Left cardiac atrium (tissue), 4 donors: ENCODE measurements at regions not wholly inside any gene's neighbourhood (a gene's known extent, or its start where the extent isn't known, plus 50 kb on each side); places are given as distances from the start of the nearest gene placed in this dataset.

Experiments used
- ATAC-seq, 2 donors: fragments of 200-7000 bp; cut with Tn5 transposase; one replicate each; pipeline ENCODE4 v1.9.1; 2020; ENCODE audit warnings: mild to moderate bottlenecking in 2 of 2, moderate library complexity in 2 of 2
- DNase-seq: peaks from one replicate; pipeline ENCODE4 v3.0.0-alpha.2; 2020
- intact Hi-C, 2 donors: fragments of 100-400 bp; cut with DNase I; formaldehyde crosslinking; loops; one replicate each; pipeline versions ENCODE4 v1.14.1 to v1.15.1; 2022 to 2023
- donor health status: DM: no; HTN: yes; CAD: no.
- donor health status: DM: no; HTN: yes; CAD: no; lungs with severe emphysema.
- donor health status: DM: yes; HTN: yes; CAD: no.
- donor health status: Dilated cardiomyopathy.

DNA sequence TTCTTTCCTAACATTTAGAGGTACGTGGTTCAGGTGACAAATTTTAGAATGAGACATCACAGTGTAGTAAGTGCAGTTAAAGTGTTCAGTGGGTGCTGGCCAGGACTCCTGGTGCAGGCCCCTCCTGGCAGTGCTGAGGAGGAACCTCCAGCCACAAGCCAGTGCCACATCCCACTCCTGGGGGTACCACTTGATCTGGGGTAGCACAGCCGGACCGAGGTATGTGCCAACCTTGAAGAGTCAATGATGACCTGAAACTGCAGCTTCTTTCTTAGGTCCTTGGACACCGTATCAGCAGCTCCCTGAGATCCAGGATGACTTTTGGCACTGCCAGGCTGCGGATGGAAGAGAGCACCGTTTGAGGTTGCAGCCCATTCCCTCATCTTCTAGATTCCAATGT lies 310.4 kb upstream of the IRX4 start:
- DNase-seq, result no peak
- ATAC-seq, result no peak
- intact Hi-C loops, result no loop called here

DNA sequence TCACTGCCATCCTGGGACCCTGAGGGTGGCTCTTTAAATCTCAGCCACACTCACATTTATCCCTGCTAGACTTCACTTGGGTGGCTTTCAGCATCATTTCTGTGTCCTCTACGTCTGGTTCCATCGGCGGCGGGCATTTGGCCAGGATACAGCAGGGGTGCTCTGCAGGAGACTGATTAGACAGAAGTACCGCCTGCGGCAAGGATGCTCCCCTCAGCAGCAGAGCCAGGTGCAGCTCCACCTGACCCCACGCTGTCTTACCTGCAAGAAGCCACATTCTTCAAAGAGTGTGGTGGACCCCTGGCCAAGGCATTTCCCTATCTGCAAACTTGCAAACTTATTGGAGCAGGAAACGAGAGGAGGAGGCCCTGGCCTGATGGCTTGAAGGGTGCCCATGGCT lies 309.8 kb upstream of the IRX4 start:
- DNase-seq (no peak), ATAC-seq (no peak)
- intact Hi-C loops, result no loop called here

DNA sequence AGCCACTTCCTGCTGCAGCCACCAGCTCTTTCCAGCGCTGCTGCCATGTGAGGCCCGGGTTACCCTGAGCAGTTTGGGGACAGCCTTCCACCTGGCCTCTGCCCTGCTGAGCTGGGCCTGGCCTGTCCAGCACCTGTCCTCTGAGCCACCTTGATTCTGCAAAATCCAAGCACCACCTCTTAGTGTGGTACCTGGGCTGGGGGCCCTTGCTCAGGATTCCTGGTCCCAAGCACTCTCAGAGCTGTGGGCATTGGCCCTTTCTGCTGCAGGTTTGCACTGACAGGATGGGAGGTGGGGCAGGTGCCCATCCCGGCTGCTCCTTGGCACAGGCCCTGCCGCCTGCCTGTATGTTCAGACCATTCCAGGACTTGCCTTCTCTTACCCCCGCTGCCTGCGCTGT lies 309.2 kb upstream of the IRX4 start:
- intact Hi-C loops, result no loop called here
- no peak for ATAC-seq
- no peak for DNase-seq

DNA sequence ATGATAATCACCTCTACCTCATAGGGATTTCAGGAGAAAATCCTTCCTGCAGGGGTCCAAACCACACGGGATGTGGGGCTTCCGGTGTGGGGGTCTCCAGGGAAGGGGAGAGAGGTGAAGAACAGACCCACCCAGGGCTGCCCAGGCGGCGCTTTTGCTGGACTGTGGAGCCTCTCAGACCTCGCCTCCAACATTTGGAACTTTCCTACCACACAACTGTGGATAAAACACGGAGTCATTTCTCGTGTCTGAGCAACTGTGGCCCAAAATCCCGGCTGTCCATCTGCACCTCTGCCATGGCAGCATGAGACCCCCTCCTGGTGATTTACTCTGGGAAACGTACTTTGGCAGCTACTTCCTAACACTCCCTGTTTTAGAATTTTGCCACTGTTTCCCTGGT lies 307.8 kb upstream of the IRX4 start:
- intact Hi-C loops, result no loop called here
- DNase-seq, result no peak
- ATAC-seq, result no peak

DNA sequence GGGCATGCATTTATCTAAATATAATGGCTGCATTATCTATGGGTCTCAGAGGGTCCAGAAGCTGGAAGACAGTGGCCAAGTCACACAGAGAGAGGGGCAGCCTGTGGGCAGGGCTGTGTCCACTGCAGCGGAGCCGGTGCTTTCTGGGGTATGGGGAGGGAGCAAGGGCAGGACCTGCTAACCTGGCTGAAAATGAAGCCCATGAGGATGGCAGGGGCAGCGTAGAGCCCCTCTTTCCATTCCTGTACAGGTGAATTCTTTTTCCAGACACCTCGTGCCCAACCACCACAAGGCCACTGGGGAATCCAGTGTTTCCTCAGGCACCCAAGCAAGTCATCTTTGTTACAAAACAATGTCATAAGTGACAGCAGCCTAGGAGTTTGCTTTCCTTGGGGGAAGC lies 305.9 kb upstream of the IRX4 start:
- intact Hi-C loops, result no loop called here
- ATAC-seq (no peak), DNase-seq (no peak)

DNA sequence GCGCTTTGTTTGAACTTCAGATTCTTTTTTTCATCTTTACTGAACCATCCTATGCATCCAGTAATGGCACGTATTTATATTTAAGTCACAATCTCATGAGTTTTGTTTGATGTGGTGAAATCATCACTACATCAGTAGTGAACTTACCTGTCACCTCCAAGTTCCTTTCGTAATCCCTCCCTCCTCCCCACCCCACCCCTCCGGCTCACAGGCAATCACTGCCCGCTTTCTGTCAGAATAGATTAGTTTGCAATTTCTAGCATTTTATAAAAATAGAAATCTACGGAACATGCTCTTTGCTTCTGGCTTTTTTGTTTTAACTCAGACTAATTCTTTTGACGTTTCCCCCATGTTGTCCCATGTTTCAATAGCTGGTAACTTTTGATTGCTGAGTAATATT lies 305.4 kb upstream of the IRX4 start:
- ATAC-seq (no peak), DNase-seq (no peak)
- intact Hi-C loops, result no loop called here

DNA sequence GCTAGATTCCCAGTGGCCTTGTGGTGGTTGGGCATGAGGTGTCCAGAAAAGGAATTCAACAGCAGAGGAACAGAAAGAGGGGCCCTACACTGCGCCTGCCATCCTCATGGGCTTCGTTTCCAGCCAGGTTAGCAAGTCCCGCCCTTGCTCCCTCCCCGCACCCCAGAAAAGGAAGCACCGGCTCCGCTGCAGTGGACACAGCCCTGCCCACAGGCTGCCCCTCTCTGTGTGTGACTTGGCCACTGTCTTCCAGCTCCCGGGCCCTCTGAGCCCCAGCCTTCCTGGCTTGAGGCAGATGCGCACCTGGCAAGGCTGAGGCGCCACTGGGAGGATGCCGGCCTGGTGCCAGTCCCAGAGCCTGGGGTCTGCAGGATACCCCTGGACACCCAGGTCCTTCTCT lies 305.0 kb upstream of the IRX4 start:
- no peak for DNase-seq
- ATAC-seq, result no peak
- intact Hi-C loops, result no loop called here

DNA sequence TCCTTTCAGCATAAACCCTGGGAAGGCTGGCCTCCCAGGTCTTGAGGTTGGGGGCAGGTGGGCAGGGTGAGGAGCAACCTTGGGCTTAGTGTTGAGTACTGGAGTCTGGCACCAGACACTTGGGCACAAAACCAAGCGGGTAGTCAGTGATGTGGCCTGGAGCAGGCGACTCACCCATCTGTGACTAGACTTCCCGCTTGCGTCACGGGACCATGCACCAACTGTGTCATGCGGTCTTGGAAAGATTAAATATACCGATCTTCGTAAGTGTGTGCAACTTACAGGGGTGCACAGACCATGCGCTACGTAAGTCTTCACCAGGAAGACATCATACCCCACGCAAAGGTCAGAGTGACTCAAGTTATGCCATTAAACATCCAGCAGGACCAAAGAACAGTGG lies 304.4 kb upstream of the IRX4 start:
- ATAC-seq, result no peak
- no peak for DNase-seq
- intact Hi-C loops, result no loop called here

DNA sequence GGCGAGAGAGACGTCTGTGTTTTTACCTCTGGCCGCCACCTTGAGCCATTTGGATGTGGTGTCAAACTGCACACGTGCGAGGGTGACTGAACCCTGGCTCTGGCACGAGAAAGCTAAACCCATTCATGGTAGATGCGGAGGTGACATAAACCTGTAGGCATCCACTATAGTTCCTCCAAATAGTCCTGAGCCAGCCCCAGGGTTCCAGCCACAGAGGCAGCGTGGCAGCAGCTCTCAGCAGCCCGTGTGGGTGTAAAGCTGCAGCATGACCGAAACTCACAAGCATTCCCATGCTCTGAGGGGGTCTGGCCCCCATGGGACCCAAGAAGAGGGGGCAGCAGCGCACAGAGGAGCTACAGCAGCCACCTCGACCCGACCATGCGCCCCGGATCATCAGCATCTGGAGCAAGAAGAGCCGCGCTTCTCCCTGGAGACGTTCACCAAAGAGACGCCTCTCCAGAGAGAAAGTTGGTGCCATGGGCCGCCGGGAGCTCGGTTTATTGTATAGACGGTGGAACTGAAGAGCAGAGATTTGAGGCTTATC lies 303.8 kb upstream of the IRX4 start:
- ATAC-seq (no peak), DNase-seq (no peak)
- intact Hi-C loops, result no loop called here

DNA sequence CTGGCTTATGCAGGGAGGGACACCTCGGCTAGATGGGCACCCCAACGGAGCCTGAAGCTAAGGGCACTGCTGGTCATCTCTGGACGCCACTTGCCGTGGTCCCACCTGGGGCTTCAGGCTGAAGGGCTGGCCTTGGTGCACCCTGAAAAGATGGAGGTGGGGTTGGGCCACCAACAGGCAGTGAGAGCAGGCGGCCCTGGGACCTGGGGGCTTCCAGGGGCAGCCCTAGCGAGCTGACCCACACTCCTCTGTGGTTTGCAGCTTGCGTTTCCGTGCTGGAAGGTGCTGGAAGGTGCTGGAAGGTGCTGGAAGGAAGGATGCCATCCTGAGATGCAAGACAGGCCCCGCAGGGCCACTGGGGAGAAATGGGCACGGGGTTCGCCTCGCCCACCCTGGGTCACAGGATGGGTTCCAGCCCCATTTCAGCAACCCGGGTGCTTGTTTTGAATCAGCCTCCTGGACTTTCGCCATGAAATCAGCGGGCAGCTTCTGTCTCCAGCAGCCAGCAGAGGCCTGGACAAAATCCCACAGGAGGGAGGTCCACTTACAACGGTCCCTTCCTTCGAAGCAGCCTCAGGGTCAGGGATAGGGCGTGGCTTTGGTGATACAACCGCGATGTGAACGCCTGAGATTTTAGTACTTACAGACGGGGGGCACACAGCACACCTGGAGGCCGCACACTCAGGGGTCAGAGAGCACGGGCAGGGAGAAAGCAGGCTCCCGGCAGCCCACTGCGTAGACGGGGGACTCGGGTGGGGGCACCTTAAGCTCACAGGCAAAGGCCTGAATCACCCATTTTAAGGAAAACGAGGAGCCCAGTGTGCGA lies 303.1 kb upstream of the IRX4 start:
- DNase-seq (no peak), ATAC-seq (no peak)
- intact Hi-C loops, result no loop called here

DNA sequence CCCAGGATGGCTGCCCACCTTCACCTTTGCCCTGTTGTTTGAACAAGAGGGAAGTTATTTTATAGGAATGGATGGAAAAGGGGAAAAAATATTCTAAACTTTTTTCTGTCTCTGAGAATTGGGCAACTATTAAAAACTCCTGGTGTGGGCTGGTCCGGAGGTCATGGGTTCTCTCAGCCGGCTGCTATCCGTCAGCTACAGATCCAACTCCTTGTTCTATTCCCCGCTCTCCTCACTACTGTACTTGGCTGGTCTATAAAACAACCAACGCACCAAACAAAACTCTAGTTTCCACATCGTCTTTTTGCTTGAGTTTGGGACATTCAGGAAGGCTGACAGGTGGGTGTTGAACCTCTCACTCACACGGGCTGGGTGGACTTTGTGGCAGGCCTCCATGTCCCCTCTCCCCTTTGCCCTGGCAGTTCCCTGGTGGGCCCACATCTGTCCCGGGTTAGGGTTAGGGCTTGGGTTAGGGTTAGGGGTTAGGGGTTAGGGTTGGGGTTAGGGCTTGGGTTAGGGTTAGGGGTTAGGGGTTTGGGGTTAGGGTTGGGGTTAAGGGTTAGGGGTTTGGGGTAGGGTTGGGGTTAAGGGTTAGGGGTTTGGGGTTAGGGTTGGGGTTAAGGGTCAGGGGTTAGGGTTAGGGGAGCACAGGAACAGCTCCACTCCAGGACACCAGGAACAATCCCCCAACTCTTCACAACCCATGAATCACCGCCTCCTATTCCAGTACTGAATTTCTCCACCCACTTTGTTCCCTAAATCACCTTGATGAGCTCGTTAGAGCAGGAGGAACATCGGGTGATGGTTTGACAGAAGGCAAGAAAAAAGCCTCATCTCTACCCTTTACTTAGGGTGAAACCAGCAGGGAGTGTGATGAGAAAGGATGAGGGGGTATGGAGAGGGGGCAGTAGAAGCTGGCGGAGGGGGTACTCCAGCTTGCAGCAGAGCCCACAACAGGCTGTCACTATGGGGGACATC lies 302.1 kb upstream of the IRX4 start:
- DNase-seq (no peak), ATAC-seq (peak in 1 of 2 donors; percentile 47)

DNA sequence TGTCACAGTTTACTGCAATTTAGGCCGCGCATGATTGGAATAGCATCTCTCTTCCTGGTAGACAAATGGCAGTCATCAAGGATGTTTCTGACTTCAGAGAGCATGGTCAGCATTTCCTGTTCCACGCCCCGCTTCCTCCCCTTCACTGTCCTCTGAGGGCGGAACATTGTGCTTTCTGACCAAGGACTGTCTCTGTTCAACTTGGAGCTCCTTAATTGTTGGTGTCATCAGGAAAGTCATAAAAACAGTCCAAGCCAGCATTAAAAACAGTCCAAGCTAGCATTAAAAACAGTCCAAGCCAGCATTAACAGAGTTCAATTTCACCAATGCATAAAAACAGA lies 301.3 kb upstream of the IRX4 start:
- ATAC-seq (peak in 1 of 2 donors; percentile 71), DNase-seq (no peak)
- intact Hi-C loops, result no loop called here

More for the DNA sequence above, 302.1 kb upstream of the IRX4 start:
- intact Hi-C loops, result no loop called here

DNA sequence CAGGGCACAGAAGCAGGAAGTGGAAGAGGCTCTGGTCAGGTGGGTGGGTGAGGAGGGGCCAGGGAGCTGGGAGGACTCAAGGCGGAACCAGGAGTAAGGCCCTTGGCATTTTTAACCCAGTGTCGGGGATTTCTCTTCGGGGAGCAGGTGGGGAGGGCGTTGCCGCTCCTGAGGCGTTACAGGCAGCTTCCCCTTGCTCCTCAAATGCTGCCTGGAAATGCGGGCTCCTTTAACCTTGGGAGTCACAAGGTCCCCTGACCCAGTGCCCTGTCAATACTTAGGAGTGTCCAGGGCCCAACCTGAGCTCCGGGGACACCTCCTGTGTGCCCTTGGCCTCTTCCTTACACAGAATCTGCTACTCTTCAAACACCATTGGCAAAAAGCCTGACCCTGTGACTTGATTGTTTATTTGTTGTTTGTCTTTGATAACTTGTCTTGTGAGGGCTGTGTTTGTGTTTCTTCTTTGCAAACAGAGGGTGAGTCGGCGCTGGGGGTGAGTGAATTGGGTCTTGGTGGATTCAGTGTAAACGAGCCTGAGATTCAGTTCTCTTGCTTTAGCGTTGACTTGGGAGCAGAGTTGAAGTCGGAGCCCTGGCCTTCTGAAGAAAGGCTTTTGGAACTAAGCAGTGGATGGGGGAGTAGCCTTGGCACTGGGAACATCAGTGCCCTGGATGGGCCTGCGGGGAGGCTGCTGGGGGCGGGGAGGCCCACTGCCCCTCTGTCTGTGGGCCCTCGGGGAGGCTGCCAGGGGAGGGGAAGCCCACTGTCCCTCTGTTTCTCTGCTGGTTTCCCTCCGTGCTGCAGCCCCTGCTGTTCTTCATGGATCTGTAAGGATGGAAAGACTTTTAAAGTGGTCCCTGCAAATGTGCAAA lies 300.7 kb upstream of the IRX4 start:
- intact Hi-C loops, result no loop called here
- ATAC-seq (no peak), DNase-seq (no peak)

DNA sequence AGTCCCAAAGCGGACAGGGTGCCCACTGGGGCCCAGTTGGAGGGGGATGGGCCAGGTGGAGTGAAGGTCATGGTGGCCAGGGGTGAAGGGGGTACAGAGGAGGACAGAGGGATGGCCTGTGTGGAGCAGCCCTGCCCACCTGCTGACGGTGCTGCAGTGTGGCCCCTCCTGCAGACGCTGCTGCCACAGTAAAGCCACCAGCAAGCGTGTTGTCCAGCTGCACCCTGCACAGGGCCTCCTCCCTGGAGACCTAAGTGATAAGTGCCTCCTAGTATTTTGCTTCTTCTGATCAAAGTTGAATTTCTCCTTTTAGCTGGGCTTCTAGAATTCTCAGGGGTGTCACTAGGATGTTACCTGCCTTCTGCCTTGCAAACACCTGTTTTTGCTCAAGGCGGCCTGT lies 299.3 kb upstream of the IRX4 start:
- intact Hi-C loops, result no loop called here
- DNase-seq (no peak), ATAC-seq (no peak)

DNA sequence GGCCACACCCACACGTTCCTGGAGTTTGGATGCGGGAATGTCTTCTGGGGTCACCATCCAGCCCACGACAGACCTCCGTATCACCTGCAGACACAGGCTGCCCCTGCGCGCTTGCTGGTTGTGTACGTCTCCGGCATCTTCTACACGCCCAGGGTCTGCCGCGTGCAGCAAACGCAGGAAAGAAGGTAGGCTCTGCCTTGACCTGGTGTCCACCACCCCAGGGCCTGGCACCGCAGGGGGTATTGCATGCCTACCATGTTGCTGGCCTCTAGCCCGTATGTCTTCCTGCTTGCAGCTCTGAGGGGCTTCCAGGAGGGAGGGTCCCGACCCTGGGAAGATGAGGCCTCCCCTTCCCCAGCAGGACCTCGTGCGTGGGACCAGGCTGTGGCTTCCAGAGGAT lies 298.8 kb upstream of the IRX4 start:
- no peak for ATAC-seq
- intact Hi-C loops, result no loop called here
- DNase-seq, result no peak

DNA sequence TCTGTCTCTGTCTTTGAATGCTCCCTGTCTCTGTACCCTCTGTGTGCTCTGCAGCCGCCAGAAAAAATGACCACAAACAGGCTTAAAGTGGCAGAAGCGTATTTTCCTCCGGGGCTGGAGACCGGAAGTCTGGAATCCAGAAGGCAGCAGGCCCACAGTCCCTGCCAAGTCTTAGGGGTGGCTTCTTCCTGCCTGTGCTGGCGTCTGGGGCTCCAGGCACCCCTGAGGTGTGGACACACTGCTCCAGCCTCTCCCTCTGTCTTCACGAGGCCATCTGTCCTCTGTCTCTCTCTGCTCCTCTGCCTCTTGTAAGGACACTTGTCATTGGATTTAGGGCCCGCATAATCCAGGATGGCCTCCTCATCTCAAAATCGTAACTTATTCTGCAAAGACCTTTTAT lies 298.4 kb upstream of the IRX4 start:
- intact Hi-C loops, result no loop called here
- ATAC-seq (no peak), DNase-seq (no peak)

DNA sequence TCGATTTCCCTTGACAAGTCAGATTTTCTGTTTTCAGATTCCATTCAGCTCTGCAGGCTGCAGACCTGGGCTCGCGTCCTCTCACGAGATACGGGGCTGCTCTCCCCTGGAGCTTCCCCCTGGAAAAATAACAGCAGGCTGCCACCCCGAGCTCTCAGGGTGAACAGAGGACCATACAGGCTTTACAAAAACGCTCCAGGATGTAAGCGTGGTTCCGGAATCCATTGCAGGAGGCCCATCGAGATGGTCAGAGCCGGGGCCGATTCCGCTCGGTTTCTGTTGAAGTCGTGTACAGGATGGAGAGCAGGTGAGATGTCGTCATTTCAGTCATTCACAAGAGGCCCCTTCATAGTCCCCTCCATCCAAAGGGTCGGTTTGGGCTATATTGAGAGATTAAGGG lies 297.7 kb upstream of the IRX4 start:
- DNase-seq (no peak), ATAC-seq (no peak)
- intact Hi-C loops, result no loop called here

DNA sequence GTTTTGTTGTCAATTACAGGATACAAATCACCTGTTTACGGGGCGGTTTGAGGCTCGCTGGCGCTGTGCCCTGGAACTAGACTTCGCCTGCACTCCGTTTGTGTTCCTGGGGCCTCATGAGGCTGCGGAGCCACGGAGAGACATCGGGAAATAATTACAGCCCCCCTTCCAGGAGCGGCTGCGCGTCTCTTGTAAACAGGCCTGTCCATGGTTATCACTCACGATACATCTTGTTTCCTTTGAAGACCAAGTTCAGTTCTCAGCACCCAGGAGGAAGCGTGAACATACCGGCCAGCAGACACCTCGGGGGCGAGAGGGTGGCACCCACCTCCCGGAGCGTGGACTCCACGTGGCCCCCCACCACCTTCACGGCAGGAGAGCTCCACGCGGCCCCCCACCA lies 297.1 kb upstream of the IRX4 start:
- intact Hi-C loops, result no loop called here
- no peak for DNase-seq
- no peak for ATAC-seq

DNA sequence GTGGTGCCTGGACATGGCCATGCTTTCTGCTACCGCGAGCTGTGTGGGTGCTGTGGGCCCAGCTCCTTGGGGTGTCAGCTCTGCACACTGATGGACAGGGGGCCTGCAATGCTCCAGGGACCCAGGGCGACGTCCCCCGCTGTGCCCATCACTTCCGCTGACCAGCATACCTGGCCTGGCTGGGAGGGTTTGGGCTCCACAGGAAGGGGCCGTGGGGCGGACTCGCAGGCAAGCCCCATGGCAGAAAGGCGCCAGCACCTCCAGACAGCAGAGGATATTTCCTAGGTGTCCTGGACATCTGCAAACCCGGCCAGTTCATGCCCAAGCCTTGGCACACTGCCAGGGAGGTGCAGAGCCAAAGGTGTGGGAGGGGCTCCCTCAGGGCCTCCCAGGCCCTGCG lies 295.8 kb upstream of the IRX4 start:
- DNase-seq, result no peak
- no peak for ATAC-seq

DNA sequence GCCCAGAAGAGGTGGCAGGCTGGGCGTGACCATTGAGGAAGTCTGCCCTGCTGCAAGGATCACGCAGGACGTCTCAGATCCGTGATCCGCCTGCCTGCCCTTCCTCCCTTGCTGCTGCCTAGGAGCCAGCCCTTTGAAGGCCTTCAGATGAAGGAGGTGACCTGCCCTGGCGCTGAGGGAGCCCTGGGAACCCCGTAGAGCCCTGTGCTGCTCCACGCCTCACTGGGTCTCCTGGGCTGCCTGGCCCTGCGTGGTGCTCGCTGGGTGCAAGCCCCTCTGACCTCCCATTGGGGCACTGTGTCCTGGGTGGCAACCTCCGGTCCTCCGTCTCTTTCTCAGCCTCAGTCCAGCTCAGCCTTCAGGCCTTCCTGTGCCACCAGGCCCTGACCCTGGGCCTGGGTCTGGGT lies 295.3 kb upstream of the IRX4 start:
- no peak for DNase-seq
- intact Hi-C loops, result no loop called here
- ATAC-seq, result no peak

More for the DNA sequence above, 295.8 kb upstream of the IRX4 start:
- intact Hi-C loops, result no loop called here
